Type B pancreatic cell (in vitro differentiated cells): ENCODE measurements at regions not wholly inside any gene's neighbourhood (a gene's known extent, or its start where the extent isn't known, plus 50 kb on each side); places are given as distances from the start of the nearest gene placed in this dataset.

Source experiments
- DNase-seq: peaks from one replicate; pipeline ENCODE4 v3.0.0; 2021; ENCODE audit warnings: mixed read lengths; ENCODE audit not compliant: unreplicated experiment; ENCODE audit errors: extremely low spot score
- H3K27ac Mint-ChIP-seq: 2 replicates; pipeline ENCODE4 v1.8.0; 2021; ENCODE audit warnings: mild to moderate bottlenecking, mixed read lengths
- H3K27me3 Mint-ChIP-seq: 2 replicates; pipeline ENCODE4 v1.8.0; 2021; ENCODE audit warnings: mixed read lengths
- H3K36me3 Mint-ChIP-seq: 2 replicates; pipeline ENCODE4 v1.8.0; 2021; ENCODE audit warnings: mixed read lengths
- H3K4me1 Mint-ChIP-seq: one replicate; pipeline ENCODE4 v1.8.0; 2021; ENCODE audit warnings: mixed read lengths; ENCODE audit not compliant: unreplicated experiment
- H3K4me3 Mint-ChIP-seq: 2 replicates; pipeline ENCODE4 v1.8.0; 2021; ENCODE audit warnings: mild to moderate bottlenecking, mixed read lengths
- H3K9me3 Mint-ChIP-seq: 2 replicates; pipeline ENCODE4 v1.8.0; 2021; ENCODE audit warnings: mixed read lengths
- CTCF ChIP-seq: fragments of 200-600 bp; sonication (generic); conservative IDR thresholded peaks from 2 replicates; pipeline ENCODE4 v1.5.0; 2021; ENCODE audit warnings: antibody characterized with exemption, mild to moderate bottlenecking

GRCh38 chr5:164876793-164877192 is 1371.4 kb downstream of the MAT2B start:
- Mint-ChIP-seq H3K27ac (no peak overlapping the region), H3K27me3 (no peaks in the 10 kb centered on the region), H3K36me3 (no peaks in the 10 kb centered on the region), H3K9me3 (peaks cover 14% of the 10 kb centered on the region), H3K4me1 (no peaks in the 10 kb centered on the region), H3K4me3 (no peak overlapping the region)
- DNase-seq: no peak
- no peak for TF ChIP-seq CTCF

- H3K9me3 Mint-ChIP-seq: peaks cover 11% of the 10 kb centered on the region
- H3K27ac Mint-ChIP-seq: no peak overlapping the region
- no peak for TF ChIP-seq CTCF
- no peaks in the 10 kb centered on the region for H3K4me1 Mint-ChIP-seq
- H3K27me3 Mint-ChIP-seq: no peaks in the 10 kb centered on the region
- no peaks in the 10 kb centered on the region for H3K36me3 Mint-ChIP-seq
- DNase-seq: no peak
- H3K4me3 Mint-ChIP-seq: no peak overlapping the region
Measured at GRCh38 chr5:164881442-164881841, 1376.0 kb downstream of the MAT2B start.

GRCh38 chr5:164885179-164885578 is 1379.8 kb downstream of the MAT2B start:
- H3K27ac Mint-ChIP-seq: no peak overlapping the region
- H3K27me3 Mint-ChIP-seq: no peaks in the 10 kb centered on the region
- H3K4me1 Mint-ChIP-seq: no peaks in the 10 kb centered on the region
- no peak for TF ChIP-seq CTCF
- H3K9me3 Mint-ChIP-seq: peaks cover 4% of the 10 kb centered on the region
- H3K4me3 Mint-ChIP-seq: no peak overlapping the region
- DNase-seq: no peak
- H3K36me3 Mint-ChIP-seq: no peaks in the 10 kb centered on the region

GRCh38 chr5:164893071-164893470 is 1387.7 kb downstream of the MAT2B start:
- TF ChIP-seq CTCF: no peak
- H3K27ac Mint-ChIP-seq: no peak overlapping the region
- H3K27me3 Mint-ChIP-seq: no peaks in the 10 kb centered on the region
- H3K36me3 Mint-ChIP-seq: no peaks in the 10 kb centered on the region
- DNase-seq: no peak
- H3K4me1 Mint-ChIP-seq: no peaks in the 10 kb centered on the region
- no peaks in the 10 kb centered on the region for H3K9me3 Mint-ChIP-seq
- H3K4me3 Mint-ChIP-seq: no peak overlapping the region

- Mint-ChIP-seq H3K27me3 (no peaks in the 10 kb centered on the region), H3K4me3 (no peak overlapping the region), H3K36me3 (no peaks in the 10 kb centered on the region), H3K4me1 (no peaks in the 10 kb centered on the region), H3K27ac (no peak overlapping the region), H3K9me3 (no peaks in the 10 kb centered on the region)
- no peak for DNase-seq
- no peak for TF ChIP-seq CTCF
Measured at GRCh38 chr5:164898705-164899104, 1393.3 kb downstream of the MAT2B start.

GRCh38 chr5:164909673-164910072 is 1404.3 kb downstream of the MAT2B start:
- no peaks in the 10 kb centered on the region for H3K36me3 Mint-ChIP-seq
- DNase-seq: no peak
- H3K4me1 Mint-ChIP-seq: no peaks in the 10 kb centered on the region
- H3K9me3 Mint-ChIP-seq: no peaks in the 10 kb centered on the region
- TF ChIP-seq CTCF: no peak
- H3K27ac Mint-ChIP-seq: no peak overlapping the region
- H3K4me3 Mint-ChIP-seq: no peak overlapping the region
- H3K27me3 Mint-ChIP-seq: no peaks in the 10 kb centered on the region
